GM19238 (cell line): ENCODE measurements at regions not wholly inside any gene's neighbourhood (a gene's known extent, or its start where the extent isn't known, plus 50 kb on each side); places are given as distances from the start of the nearest gene placed in this dataset.
A peak's percentile ranks its signal among the peaks of the same experiment; 100 is the strongest.
"Not testable (repeated sequence)": the region's sequence is repeated elsewhere in the genome, so short reads cannot be mapped to it uniquely, and the experiment has no call there.

ENCODE experiments used
- DNase-seq: peaks from one replicate; pipeline ENCODE4 v3.0.0; 2011; ENCODE audit warnings: low spot score; ENCODE audit not compliant: insufficient read length

DNA sequence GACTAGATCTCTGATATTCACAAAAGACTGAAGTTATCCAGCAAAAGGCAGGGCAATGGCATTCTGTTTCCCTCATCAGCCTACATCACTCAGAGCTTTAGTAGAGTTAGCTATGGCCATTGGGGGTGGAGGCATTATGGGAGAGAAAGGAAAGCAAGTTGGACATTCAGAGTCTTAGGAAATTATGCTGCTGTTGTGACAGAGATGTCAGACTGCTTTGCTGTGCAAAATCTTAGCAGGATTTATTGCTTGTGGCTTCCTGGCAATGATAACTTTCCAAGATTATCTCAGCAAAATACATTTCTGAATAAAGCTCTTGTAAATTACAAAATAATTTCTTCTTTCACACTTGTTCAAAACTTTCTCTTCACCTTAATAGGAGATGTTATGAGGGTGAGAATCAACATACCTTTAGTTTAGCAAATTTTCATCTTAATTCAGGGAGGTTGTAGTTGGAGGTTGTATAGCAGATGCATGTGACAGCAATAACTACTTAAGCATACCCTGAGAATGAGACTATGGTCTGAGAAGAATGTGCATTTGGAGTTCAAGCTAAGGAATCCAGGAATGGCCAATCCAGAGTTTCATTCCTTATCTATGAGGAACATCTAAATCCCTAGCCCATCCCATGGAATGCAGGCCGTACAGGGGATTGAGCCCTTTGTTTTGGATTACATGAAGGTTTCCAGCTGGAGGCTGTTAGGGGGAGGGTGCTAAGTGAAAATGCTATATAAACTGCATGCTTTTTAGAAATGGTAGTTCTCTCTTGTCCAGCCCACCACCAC lies 179.8 kb downstream of the HAO1 start:
- DNase-seq: no peak

DNA sequence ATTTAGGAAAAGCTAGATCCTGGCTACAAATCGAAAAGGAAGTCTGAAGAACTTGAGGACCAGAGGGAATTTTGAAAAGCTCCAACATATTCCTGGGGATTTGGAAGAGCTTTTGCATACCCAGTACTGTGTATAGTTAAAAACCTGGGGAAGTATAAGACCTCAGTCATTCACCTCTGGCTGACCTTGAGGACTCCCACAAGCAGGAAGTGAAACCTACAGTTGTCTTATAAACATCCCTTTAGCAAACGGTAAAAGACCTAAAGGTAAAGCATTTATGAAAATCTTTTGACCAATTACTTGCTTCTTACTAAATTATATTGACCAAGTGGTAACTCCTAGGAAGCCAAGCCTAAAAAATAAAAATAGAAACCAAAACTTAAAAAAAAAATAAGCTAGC lies 175.0 kb downstream of the HAO1 start:
- no peak for DNase-seq

GRCh38 chr20:7770046-7770445 lies 170.2 kb downstream of the HAO1 start:
- DNase-seq: no peak

- DNase-seq: peak; percentile 5
These were observed 169.7 kb downstream of the HAO1 start for GRCh38 chr20:7770578-7770977.

DNA sequence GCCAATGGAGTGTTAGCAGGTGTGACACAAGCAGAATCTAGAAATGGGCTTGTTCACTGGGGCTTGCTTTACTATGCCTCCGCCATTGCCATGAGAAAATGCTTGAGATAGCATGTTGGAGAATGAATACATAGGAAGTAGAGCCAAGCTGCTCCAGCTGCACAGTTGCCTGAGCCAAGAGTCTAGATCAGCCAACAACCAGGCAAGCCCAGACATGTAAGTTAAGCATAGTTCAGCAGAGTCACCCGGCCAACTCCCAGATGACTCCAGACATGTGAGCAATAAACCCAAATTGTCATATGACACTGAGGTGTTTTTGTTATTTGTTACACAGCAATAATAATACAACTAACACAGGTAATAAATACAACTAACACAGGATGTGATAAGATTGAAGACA lies 167.9 kb downstream of the HAO1 start:
- DNase-seq: no peak

- no peak for DNase-seq
These were observed 166.7 kb downstream of the HAO1 start for GRCh38 chr20:7773511-7773910.

GRCh38 chr20:7775072-7775471 lies 165.2 kb downstream of the HAO1 start:
- no peak for DNase-seq

DNA sequence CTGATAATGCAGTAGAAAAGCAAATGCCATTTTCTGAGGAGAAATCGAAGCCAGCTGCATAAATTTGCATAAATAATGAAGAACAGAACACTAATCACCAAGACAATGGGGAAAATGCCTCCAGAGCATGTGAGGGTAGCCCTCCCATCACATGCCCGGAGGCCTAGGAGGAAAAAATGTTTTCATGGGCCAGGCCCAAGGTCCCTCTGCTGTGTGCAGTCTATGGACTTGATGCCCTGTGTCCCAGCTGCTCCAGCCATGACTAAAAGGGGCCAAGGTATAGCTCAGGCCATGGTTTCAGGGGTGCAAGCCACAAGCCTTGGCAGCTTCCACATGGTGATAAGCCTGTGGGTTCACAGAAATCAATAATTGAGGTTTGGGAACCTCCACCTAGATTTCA lies 164.1 kb downstream of the HAO1 start:
- no peak for DNase-seq

DNA sequence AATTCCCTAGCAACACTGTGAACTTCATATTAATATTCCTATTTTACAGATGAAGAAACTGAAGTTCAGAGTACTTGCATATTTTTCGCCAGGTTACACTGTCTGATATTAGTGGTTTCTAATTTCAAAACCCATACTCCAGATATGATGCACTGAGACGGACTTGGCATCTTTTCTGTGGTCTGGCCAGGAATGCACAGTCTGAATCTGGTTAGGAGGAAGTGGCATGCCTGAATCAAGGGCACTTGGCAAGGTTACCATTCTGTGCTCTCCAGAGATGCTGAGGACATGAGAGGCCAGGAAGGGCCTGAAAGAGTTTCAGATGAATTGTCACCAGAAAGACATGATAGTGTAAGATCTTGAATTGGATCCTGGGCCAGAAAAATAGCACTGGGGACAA lies 150.1 kb downstream of the HAO1 start:
- DNase-seq: no peak

GRCh38 chr20:7792150-7792869 lies 147.9 kb downstream of the HAO1 start:
- no peak for DNase-seq

GRCh38 chr20:7798176-7798575 lies 142.1 kb downstream of the HAO1 start:
- no peak for DNase-seq

GRCh38 chr20:7799862-7800261 lies 140.4 kb downstream of the HAO1 start:
- no peak for DNase-seq

- not testable (repeated sequence) for DNase-seq
These were observed 136.7 kb downstream of the HAO1 start for GRCh38 chr20:7803411-7804151.

GRCh38 chr20:7806831-7807230 lies 133.4 kb downstream of the HAO1 start:
- no peak for DNase-seq

DNA sequence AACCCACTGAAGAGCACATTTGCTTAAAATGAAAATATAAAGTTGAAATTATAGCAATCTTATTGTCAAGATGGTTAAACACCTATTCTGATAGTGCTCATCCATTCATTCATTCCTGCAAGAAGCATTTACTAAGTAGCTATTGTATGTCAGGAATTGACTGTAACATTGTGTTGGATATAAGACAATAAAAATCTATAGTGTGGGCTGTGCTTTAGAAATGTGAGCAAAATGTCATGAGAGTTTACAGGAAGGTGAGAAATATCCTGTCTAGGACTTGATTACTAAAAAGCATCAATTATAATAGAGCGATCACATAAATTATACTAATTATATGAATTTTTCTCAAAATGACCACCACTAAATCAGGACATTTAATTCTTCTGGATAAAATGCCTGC lies 123.0 kb downstream of the HAO1 start:
- no peak for DNase-seq

- DNase-seq: no peak
These were observed 121.8 kb downstream of the HAO1 start for GRCh38 chr20:7818477-7818876.

GRCh38 chr20:7820897-7821296 lies 119.4 kb downstream of the HAO1 start:
- DNase-seq: no peak

GRCh38 chr20:7822772-7823171 lies 117.5 kb downstream of the HAO1 start:
- no peak for DNase-seq

GRCh38 chr20:7828437-7828836 lies 111.8 kb downstream of the HAO1 start:
- no peak for DNase-seq

- no peak for DNase-seq
These were observed 111.2 kb downstream of the HAO1 start for GRCh38 chr20:7829031-7829430.

GRCh38 chr20:7829776-7830175 lies 110.5 kb downstream of the HAO1 start:
- no peak for DNase-seq
